ENCODE measurements at regions not wholly inside any gene's neighbourhood (a gene's known extent, or its start where the extent isn't known, plus 50 kb on each side); places are given as distances from the start of the nearest gene placed in this dataset.
A peak's percentile ranks its signal among the peaks of the same experiment; 100 is the strongest.

DNA sequence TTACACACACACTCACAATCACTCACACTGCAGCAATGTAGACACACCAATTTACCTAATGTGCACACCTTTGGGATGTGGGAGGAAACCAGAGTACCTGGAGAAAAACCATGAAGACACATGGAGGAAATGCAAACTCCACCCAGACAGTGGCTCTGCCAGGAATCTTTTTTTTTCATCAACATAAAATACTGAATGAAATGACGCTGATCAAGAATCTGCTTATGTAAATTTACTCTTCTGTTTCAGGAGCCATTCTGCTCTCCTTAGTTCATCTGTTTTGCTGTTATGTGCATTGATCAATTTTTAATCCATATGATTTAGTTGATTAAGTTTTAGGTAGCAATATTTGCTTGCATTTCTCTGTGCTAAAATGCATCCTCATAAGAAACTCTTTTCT, 414.2 kb upstream of the CCDC54 start:
- peak overlapping the region in 1 of 2 donors; percentile 47 for H3K9ac ChIP-seq (ENCODE audit: insufficient read depth in 1 of 2, low read length in 2 of 2)
- H3K27me3 ChIP-seq (ENCODE audit: control insufficient read depth in 3 of 3, insufficient read depth in 3 of 3, low read length in 2 of 3), result no peaks in the 10 kb centered on the region
- no peak overlapping the region for H3K27ac ChIP-seq (ENCODE audit: low read depth in 1 of 2, low read length in 1 of 2)
- TF ChIP-seq, protein P1, sequence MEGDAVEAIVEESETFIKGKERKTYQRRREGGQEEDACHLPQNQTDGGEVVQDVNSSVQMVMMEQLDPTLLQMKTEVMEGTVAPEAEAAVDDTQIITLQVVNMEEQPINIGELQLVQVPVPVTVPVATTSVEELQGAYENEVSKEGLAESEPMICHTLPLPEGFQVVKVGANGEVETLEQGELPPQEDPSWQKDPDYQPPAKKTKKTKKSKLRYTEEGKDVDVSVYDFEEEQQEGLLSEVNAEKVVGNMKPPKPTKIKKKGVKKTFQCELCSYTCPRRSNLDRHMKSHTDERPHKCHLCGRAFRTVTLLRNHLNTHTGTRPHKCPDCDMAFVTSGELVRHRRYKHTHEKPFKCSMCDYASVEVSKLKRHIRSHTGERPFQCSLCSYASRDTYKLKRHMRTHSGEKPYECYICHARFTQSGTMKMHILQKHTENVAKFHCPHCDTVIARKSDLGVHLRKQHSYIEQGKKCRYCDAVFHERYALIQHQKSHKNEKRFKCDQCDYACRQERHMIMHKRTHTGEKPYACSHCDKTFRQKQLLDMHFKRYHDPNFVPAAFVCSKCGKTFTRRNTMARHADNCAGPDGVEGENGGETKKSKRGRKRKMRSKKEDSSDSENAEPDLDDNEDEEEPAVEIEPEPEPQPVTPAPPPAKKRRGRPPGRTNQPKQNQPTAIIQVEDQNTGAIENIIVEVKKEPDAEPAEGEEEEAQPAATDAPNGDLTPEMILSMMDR (IDR thresholded peaks at IDR 0.05; ENCODE audit: control extremely low read depth, extremely low read depth), result no peak
- no peaks in the 10 kb centered on the region for H3K36me3 ChIP-seq (ENCODE audit: control insufficient read depth in 4 of 4, insufficient read depth in 4 of 4, low read length in 4 of 4)
- ATAC-seq (ENCODE audit: insufficient read depth, low FRiP score) (no peak), DNase-seq (peak in 2 of 3 donors; percentile 39 to 64)
- H3K4me1 ChIP-seq (ENCODE audit: control insufficient read depth in 5 of 5, insufficient read depth in 5 of 5, low read length in 5 of 5), result peaks cover 0 to 25% (median 7%) of the 10 kb centered on the region in 5 donors
- no peak overlapping the region for H3K4me3 ChIP-seq
- WGBS, 2 donors, result 35 to 74% methylated on average over 1 of the region's 1 CpG
- no peaks in the 10 kb centered on the region for H3K9me3 ChIP-seq (ENCODE audit: control insufficient read depth in 4 of 4, insufficient read depth in 3 of 4, low read length in 3 of 4)

DNA sequence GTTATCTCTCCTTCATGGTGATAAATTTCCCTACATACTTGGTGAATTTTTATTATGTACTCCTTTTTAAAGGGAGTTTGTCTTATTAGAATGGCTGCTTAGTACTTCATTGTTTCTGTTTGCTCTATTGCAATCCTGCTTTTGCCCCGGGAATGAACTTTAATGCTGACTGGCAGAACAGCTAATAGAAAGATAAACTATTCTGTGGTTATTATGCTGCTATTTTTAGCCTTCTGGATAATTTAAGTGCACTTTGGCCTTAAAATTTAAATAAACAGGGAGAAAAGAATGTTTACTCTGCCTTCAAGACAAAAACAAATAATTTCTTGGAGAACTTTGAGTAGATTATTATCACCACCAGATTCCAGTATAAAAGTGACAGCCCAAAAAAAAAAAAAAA, 413.8 kb upstream of the CCDC54 start:
- ATAC-seq (ENCODE audit: insufficient read depth, low FRiP score) (no peak), DNase-seq (peak; percentile 56 to 93 (median 91))
- H3K9ac ChIP-seq (ENCODE audit: insufficient read depth in 1 of 2, low read length in 2 of 2), result no peak overlapping the region
- no peaks in the 10 kb centered on the region for H3K27me3 ChIP-seq (ENCODE audit: control insufficient read depth in 3 of 3, insufficient read depth in 3 of 3, low read length in 2 of 3)
- TF ChIP-seq, protein P1 (IDR thresholded peaks at IDR 0.05; ENCODE audit: control extremely low read depth, extremely low read depth), result no peak
- H3K4me1 ChIP-seq (ENCODE audit: control insufficient read depth in 5 of 5, insufficient read depth in 5 of 5, low read length in 5 of 5), result peaks cover 0 to 25% (median 7%) of the 10 kb centered on the region in 5 donors
- no peaks in the 10 kb centered on the region for H3K9me3 ChIP-seq (ENCODE audit: control insufficient read depth in 4 of 4, insufficient read depth in 3 of 4, low read length in 3 of 4)
- no peak overlapping the region for H3K27ac ChIP-seq (ENCODE audit: low read depth in 1 of 2, low read length in 1 of 2)
- no peaks in the 10 kb centered on the region for H3K36me3 ChIP-seq (ENCODE audit: control insufficient read depth in 4 of 4, insufficient read depth in 4 of 4, low read length in 4 of 4)
- WGBS, 2 donors, result 8 to 11% methylated on average over 1 of the region's 1 CpG
- H3K4me3 ChIP-seq, result no peak overlapping the region

DNA sequence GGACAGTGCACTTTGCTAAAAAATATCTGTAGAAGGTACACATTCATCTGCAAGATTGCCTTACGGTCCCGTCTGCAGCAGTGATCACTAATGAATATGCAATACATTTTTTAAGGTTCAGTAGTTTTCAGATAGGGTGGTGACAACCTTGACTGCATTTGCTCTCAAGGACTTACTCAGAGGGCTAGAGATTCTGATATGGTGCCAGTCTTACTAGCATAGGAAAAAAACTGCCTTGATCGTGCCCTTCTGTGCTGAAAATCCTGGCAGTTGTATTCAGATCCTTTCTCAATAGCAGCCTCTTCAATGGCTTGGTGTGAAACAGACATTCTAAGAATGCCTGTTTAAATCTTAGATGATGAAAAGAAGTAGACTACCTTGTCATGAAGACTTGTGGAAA, 411.9 kb upstream of the CCDC54 start:
- DNase-seq (no peak), ATAC-seq (ENCODE audit: insufficient read depth, low FRiP score) (no peak)
- TF ChIP-seq, protein P1 (IDR thresholded peaks at IDR 0.05; ENCODE audit: control extremely low read depth, extremely low read depth), result no peak
- no peaks in the 10 kb centered on the region for H3K27me3 ChIP-seq (ENCODE audit: control insufficient read depth in 3 of 3, insufficient read depth in 3 of 3, low read length in 2 of 3)
- H3K36me3 ChIP-seq (ENCODE audit: control insufficient read depth in 4 of 4, insufficient read depth in 4 of 4, low read length in 4 of 4), result no peaks in the 10 kb centered on the region
- no peak overlapping the region for H3K4me3 ChIP-seq
- H3K27ac ChIP-seq (ENCODE audit: low read depth in 1 of 2, low read length in 1 of 2), result no peak overlapping the region
- H3K4me1 ChIP-seq (ENCODE audit: control insufficient read depth in 5 of 5, insufficient read depth in 5 of 5, low read length in 5 of 5), result peaks cover 0 to 25% (median 7%) of the 10 kb centered on the region in 5 donors
- H3K9ac ChIP-seq (ENCODE audit: insufficient read depth in 1 of 2, low read length in 2 of 2), result no peak overlapping the region
- 64 to 78% methylated on average over 3 of the region's 3 CpGs for WGBS, 2 donors
- no peaks in the 10 kb centered on the region for H3K9me3 ChIP-seq (ENCODE audit: control insufficient read depth in 4 of 4, insufficient read depth in 3 of 4, low read length in 3 of 4)

DNA sequence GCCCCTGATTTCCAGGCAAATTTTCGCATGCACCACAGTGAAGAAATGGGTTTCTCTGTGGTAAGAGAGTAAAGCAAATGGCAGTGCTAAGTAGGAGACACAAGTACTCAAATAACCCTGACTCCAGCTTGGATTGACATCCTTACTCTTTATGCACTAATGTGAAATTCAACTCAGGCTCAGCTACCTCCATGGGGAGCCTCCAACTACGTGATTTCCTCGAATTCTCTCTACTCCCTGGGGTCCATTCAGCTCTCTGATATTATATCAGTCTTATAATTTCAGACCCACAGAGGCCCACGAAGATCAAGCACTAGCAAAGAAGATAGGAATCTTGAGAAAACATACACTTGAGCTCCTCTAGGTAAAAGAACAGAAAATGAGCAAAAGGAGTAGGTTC, 407.6 kb upstream of the CCDC54 start:
- 74 to 78% methylated on average over 4 of the region's 4 CpGs for WGBS, 2 donors
- DNase-seq (no peak), ATAC-seq (ENCODE audit: insufficient read depth, low FRiP score) (no peak)
- Histone ChIP-seq H3K4me1 (ENCODE audit: control insufficient read depth in 5 of 5, insufficient read depth in 5 of 5, low read length in 5 of 5) (peaks cover 0 to 4% (median 1%) of the 10 kb centered on the region in 5 donors), H3K9ac (ENCODE audit: insufficient read depth in 1 of 2, low read length in 2 of 2) (no peak overlapping the region), H3K36me3 (ENCODE audit: control insufficient read depth in 4 of 4, insufficient read depth in 4 of 4, low read length in 4 of 4) (no peaks in the 10 kb centered on the region), H3K27ac (ENCODE audit: low read depth in 1 of 2, low read length in 1 of 2) (no peak overlapping the region), H3K4me3 (no peak overlapping the region), H3K9me3 (ENCODE audit: control insufficient read depth in 4 of 4, insufficient read depth in 3 of 4, low read length in 3 of 4) (no peaks in the 10 kb centered on the region), H3K27me3 (ENCODE audit: control insufficient read depth in 3 of 3, insufficient read depth in 3 of 3, low read length in 2 of 3) (no peaks in the 10 kb centered on the region)
- TF ChIP-seq, protein P1 (IDR thresholded peaks at IDR 0.05; ENCODE audit: control extremely low read depth, extremely low read depth), result no peak
